Raji (cell line): ENCODE measurements at regions not wholly inside any gene's neighbourhood (a gene's known extent, or its start where the extent isn't known, plus 50 kb on each side); places are given as distances from the start of the nearest gene placed in this dataset.

Source experiments
- POLR2A ChIP-seq: IDR thresholded peaks from 2 replicates; pipeline ENCODE4 v1.6.1; 2011; ENCODE audit warnings: low read depth, low read length, control low read depth; ENCODE audit not compliant: insufficient read depth

DNA sequence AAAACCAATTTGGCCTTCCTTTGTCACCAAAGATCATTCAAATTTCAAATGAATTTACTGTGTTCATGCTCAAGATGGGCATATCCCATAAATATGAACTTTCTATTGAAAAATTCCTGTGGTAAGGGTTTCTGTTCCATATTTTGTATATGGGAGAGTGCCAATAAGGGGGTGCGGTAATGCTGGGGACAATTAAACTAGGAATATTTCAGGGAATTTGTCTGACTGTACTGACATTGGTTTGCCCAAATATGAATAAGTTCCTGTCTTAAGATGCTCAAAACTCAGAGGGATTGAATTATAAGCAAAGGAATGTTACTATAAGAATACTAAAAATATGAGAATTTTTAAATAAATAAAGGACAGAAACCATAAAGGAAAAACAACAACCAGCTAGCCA is 553.0 kb upstream of the MARCKS start:
- TF ChIP-seq POLR2A = no peak

DNA sequence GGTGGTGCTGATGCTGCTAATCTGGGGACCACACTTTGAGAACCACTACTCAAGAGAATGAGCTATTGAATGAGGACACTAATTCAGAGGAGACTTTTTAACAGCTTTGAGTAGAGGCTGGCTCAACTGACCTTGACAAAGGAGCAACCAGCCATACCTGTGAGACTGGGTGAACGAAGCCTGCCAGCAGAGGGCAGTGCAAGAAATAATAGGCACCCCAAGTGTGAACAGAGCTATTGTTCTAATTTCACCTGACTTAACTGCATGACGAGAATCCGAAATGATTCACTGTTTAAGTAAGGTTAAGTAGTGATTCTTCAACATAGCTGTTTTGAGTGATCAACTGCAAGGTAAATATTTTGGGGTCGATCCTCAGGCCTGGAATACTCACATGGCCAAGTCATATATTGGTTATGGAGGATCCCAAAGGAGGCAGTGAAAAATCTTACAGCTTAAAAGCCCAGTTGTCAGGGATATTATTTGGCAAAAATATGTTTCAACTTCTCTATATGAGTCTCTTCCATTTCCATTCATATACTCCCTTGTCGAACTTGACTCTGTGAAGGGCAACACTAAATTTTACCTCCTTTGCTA is 550.5 kb upstream of the MARCKS start:
- no peak for TF ChIP-seq POLR2A

DNA sequence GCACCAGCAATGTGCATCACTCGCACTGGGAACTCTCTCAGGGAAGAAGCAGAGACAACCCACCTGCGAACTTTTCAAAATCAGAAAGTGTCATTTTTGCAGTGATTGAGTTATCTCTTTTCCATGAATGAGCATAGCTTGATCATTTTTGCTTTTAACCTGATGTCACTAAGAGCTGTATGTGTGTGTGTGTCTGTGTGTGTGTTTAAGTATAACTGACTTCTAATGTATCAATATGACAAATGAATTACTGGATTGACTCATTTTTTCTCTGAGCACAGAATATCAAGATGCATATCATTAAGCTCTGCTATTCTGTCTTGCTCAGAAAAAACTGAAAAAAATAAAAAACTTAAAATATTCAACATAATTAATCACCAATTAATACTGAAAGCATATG is 548.9 kb upstream of the MARCKS start:
- no peak for TF ChIP-seq POLR2A

DNA sequence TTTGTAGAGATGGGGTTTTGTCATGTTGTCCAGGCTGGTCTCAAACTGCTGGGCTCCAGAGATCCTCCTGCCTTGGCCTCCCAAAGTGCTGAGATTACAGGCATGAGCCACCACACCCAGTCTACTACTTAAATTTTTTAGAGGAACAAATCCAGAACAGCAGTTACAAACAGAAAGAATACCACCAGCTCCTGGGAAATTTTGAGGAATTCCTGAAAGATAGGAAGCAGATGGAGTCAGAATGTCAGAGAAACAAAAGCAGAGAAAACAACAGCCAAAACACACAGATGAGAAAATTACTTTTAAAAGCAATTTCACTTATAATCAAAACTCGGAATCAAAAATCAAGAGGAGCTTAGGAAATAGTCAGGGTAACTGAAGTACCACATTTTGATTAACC is 543.3 kb upstream of the MARCKS start:
- TF ChIP-seq POLR2A = no peak

DNA sequence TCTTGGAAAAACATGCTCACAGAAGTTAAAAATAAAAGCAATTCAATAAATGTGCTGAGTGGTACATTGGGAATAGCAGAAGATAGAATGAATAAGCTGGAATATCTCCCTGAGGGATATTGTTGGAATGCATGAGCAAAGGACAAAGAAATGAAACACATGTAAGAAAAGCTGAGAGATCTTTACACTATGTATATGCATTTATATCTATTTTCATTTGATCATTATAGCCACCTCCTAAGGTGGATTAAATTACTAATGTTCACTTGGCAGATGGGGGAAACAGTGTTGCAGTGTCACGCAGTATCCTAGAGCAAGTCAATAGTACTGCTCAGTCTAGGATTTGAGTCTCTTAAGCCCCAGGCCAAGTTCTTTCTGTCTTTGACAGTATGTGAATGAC is 542.0 kb upstream of the MARCKS start:
- TF ChIP-seq POLR2A = no peak

DNA sequence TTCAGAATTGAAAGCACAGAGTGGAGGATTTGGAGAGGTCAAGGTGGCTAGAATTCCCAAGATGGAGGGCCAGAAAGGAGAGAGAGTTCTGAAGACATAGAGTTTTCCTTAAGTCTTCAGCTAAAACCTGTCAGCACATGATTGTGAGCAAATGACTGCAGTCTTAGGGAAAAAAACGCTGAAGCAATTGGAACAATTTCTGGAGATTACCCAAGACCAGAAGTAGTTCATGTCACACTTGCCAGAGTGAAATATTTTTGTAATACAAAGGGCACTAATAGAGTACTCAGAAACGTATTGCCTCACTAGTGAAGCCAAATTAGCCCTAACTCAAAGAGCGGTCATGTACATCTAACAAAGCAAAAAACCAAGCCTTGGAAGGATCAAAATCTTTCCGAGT is 541.3 kb upstream of the MARCKS start:
- no peak for TF ChIP-seq POLR2A

DNA sequence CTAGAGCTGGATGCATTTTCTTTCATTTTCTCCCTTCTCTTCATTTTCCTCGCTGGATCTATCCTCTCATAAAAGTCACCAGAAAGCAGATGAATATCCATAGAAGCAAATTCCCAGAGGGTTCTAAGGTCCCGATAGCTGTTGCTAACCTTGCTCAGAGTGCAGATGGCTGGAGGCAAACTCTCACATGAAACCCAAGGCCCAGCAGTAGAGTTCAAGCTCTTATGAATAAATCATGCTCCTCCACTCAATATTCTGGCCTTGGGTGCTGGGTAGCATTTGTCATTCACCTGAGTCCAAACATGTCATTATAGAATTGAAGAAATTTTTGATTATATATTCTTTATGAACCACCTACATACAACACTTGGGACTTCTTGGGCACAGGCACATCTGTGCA is 539.7 kb upstream of the MARCKS start:
- no peak for TF ChIP-seq POLR2A

DNA sequence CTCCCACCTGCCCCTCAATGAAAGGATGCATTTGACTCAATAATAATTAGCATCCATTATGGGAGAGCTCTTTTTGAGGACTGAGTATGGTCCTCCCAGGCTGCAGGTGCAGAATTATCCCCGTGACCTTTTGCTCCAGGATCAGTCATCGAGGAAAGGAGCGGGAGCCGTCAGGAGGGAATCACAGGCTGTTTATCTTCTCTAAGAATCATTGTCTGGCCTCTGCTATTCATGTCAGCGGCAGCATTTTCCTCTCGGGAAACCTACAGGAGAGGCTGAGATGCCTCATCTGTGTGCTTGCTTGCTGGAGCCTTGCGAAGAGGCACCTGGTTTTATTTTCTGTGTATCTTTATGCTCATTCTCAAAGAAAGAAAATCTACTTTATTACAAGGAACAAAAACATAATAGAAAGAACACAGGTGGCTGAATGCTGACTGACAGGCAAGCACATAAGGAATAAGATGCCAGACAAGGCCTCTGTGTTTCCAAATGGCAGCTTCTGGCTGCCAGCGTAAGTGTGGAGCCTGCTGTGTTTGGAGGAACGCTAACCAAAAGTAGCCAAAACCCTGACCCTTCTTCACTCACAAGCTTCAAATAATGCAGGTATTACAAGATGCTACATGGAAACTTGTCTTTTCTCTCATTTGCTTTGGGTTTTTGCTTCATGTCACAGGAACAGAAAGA is 539.1 kb upstream of the MARCKS start:
- TF ChIP-seq POLR2A = no peak

DNA sequence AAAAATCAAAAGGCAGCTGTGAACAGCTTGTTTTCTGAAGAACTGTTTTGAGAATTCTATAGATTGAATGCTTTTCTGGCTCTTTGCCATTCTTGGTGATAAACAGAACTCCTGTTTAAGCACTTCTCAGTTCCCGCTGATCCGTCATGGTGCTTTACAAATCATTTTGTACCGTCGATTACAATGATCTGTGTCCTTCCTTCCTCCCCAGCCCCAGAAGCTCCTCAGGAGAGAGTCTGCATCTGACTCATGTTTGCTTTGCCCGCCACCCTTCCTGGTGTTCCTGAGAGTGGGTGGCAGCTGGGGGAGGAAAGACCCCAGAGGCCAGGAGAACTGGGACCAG is 538.6 kb upstream of the MARCKS start:
- TF ChIP-seq POLR2A = no peak

DNA sequence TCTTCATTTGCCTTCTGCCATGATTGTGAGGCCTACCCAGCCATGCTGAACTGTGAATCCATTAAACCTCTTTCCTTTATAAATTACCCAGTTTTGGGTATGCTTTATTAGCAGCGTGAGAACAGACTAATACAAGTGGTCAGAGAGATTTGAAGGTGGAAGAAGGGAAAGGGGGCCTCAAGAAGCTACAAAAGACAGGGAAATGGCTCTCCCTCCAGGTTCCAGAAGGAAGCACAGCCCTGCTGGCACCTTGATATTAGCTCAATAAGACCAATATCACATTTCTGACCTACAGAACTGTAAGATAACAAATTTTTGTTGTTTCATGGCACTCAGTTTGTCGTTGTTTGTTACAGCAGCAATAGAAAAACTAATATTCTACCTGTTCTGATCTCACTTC is 536.5 kb upstream of the MARCKS start:
- TF ChIP-seq POLR2A = no peak

DNA sequence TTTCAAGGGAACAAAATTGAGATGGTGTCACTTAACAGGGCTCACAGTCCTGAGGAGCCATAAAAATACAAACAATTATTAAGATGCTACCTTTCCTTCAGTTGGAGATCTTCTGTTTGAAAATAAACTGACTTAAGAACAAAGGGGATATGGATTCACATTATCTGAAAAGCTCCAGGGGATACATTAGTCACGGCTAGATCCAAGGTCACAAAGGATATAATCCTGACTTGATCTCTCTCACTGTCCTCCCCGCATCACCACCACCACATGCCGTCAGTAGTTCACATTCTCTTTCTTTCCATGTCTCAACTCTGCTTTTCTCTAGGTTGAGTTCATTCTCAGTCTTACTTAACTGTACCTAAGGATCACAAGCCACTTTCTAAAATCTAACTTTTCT is 530.4 kb upstream of the MARCKS start:
- no peak for TF ChIP-seq POLR2A

DNA sequence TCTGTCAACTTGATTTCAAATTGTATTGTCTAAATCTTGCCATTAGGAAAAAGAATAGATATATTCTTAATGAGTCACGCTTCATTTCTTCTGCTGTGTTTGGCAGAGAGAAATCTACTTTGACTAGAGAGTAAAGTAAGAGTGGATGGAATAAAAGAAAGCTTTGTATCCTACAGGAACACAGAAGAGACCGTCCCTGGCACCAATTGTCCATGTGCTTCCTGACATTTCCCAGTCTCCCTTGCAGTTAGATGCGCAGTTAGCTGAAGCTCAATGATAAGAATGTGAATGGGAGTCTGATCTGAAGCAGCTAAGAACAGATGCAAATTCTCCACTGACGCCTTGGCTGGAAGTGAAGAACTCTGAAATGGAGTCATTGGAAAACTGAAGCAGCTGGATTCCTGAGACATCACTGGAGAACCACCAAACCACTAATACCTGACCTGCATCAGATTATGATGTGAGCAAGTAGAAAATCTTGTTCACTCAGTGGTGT is 528.2 kb upstream of the MARCKS start:
- TF ChIP-seq POLR2A = no peak

DNA sequence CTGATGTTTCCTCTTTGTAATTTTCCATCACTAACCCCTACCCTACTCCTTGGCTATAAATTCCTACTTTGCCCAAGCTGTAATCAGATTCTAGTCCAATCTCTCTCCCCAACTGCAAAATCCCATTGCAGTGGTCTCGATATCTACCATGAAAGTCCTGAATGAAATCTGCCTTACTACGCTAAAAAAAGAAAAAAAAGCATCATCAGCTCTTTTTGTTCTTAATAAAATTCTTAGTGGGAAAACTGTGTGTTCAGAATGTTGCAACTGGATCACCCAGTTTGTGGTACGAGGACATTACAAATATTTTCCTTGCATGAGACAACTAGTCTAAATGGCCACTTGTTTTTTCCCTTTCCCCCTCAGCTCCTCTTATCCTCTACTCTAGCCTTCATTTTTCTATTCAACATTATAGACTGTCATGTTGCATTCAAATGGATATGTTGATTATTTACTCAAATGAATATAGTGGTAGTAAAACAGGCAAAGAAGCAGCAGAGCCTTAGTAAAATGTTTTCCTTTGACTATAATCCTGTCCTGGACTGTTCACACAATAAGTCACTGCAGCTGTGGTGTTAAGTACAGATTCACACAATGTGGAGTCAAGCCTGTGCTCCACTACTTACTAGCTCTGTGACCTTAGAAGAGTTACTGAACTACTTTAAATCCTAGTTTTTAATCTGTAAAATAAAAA is 527.1 kb upstream of the MARCKS start:
- TF ChIP-seq POLR2A = no peak

DNA sequence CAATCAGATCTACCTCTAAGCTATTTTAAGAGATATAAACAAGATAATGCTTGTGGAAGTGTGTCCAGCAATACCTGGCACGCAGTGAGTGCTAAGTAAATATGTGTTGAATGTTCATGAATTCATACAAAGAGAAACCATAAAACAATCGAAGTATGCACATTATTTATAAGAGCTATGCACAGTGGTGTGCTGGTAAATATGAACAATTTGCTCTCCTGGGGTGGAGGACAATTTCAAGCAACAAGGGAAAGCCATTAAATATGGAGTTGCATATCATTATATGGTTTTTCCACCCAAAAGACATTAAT is 526.6 kb upstream of the MARCKS start:
- no peak for TF ChIP-seq POLR2A

DNA sequence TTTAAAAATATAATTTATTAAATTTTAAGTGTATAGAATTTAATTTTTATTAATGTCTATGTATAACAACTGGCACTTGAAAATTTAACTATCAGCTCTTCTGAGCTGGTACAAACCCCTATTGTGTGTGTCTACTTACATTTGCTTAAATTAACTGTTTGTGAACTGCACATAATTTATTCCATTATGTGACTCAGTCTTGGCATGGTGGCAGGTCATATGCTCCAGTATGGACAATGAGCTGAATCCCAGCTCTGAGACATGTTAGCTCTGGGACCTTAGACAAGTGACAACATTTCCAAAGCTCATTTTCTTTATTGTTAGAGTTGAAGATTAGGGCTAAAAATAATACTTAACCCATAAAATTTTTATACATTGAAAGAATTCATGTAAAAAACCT is 526.1 kb upstream of the MARCKS start:
- no peak for TF ChIP-seq POLR2A

DNA sequence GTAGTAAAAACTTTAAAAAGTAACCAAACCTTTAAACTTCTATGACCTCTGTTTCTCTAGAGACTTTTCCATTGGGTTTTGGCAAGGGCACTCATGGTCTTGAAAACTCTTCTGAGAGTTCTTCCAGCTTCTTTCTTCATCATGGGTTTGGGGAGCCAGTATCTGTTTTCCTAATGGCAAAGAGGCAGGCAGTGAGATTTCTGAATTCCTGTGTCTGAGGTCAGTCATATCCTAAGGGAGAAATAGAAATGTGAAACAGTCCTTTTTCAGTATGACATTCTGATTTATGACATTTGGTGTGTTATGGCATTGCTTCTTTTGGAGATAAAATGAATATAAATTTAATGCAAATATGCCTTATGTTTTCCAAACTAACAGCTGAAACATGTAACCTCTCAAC is 518.5 kb upstream of the MARCKS start:
- TF ChIP-seq POLR2A = no peak

DNA sequence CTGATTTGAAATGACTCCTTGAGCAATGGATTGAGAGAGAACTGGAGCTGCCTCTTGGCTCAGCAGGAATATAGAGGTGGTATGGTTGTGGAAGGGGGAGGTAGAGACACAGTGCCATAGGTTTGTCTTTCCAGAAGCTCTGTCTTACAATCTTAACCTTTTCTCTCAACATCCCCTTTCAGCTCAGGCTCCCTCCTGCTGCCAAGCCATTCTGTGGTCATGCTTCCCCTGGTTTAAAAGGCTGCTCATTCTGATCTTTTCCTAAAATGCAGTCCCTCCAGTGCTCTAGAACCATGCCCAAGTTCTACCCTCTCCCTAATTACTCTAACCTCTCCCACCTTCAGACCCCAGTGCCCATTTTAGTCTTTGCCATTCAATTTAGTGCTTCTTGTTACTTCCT is 517.9 kb upstream of the MARCKS start:
- TF ChIP-seq POLR2A = no peak
